22Rv1 (cell line): ENCODE measurements at regions not wholly inside any gene's neighbourhood (a gene's known extent, or its start where the extent isn't known, plus 50 kb on each side); places are given as distances from the start of the nearest gene placed in this dataset.

Experiments used
- CTCF ChIP-seq: fragments of 450-650 bp; IDR thresholded peaks from 2 replicates; pipeline ENCODE4 v1.5.1; 2017; ENCODE audit warnings: mild to moderate bottlenecking
- ZFX ChIP-seq: fragments of 450-650 bp; IDR thresholded peaks from 2 replicates; pipeline ENCODE4 v1.6.1; 2017; ENCODE audit warnings: antibody characterized with exemption, borderline replicate concordance

- TF ChIP-seq CTCF (no peak), ZFX (no peak)
Observed at GRCh38 chrX:69238887-69239231, 73.6 kb upstream of the PJA1 start.
